IPS-NIHi7 (cell line): ENCODE measurements at regions not wholly inside any gene's neighbourhood (a gene's known extent, or its start where the extent isn't known, plus 50 kb on each side); places are given as distances from the start of the nearest gene placed in this dataset.

Experiments
- DNase-seq: peaks from one replicate; pipeline ENCODE4 v3.0.0; 2012; ENCODE audit warnings: mixed read lengths; ENCODE audit errors: extremely low spot score

GRCh38 chr3:13174011-13174802 lies 101.0 kb upstream of the IQSEC1 start:
- no peak for DNase-seq

- DNase-seq = no peak
These were observed 100.0 kb upstream of the IQSEC1 start for GRCh38 chr3:13173186-13173585.

- no peak for DNase-seq
These were observed 99.4 kb upstream of the IQSEC1 start for GRCh38 chr3:13172644-13173013.

- no peak for DNase-seq
These were observed 98.7 kb upstream of the IQSEC1 start for GRCh38 chr3:13171704-13172643.

GRCh38 chr3:13170317-13170716 lies 97.1 kb upstream of the IQSEC1 start:
- no peak for DNase-seq

- DNase-seq = no peak
These were observed 95.2 kb upstream of the IQSEC1 start for GRCh38 chr3:13168391-13168790.

GRCh38 chr3:13167829-13168228 lies 94.6 kb upstream of the IQSEC1 start:
- no peak for DNase-seq

GRCh38 chr3:13167064-13167743 lies 94.0 kb upstream of the IQSEC1 start:
- DNase-seq = no peak

GRCh38 chr3:13166243-13167063 lies 93.2 kb upstream of the IQSEC1 start:
- DNase-seq = no peak

GRCh38 chr3:13165576-13165975 lies 92.3 kb upstream of the IQSEC1 start:
- DNase-seq = no peak

GRCh38 chr3:13164893-13165492 lies 91.8 kb upstream of the IQSEC1 start:
- no peak for DNase-seq

- DNase-seq = no peak
These were observed 90.7 kb upstream of the IQSEC1 start for GRCh38 chr3:13163848-13164382.

GRCh38 chr3:13162549-13163320 lies 89.5 kb upstream of the IQSEC1 start:
- no peak for DNase-seq

GRCh38 chr3:13161771-13162535 lies 88.7 kb upstream of the IQSEC1 start:
- DNase-seq = no peak

GRCh38 chr3:13161021-13161759 lies 88.0 kb upstream of the IQSEC1 start:
- no peak for DNase-seq

- DNase-seq = no peak
These were observed 87.4 kb upstream of the IQSEC1 start for GRCh38 chr3:13160619-13161018.

GRCh38 chr3:13159890-13160289 lies 86.7 kb upstream of the IQSEC1 start:
- DNase-seq = no peak

GRCh38 chr3:13158871-13159270 lies 85.6 kb upstream of the IQSEC1 start:
- no peak for DNase-seq
